ENCODE measurements at regions not wholly inside any gene's neighbourhood (a gene's known extent, or its start where the extent isn't known, plus 50 kb on each side); places are given as distances from the start of the nearest gene placed in this dataset.

DNA sequence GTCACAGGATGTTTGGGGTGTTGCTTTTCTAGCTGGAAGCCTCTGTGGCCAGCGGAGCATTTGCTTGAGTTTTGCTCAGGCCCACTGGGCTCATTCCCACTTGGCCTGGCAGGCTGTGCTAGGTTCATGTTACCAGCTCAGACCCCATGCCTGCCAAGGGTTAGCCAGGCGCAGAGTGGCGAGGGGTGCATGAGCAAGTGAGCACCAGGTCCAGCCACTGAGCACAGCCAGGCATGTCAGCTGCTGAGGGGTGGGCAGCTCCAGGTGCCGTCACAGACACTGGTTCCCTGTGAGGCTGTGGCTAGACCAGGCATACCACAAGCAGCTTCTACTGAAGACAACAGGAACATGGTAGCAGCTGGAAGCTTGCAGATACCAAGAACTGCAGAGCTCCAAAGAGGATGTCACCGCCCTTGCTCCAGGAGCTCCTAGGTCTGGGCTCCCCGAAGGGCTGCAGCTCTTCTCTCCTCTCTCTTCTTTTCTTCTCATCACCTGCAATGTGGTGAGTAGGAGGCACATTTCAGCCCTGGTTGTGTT, 52.0 kb upstream of the CYYR1 start:
- TF ChIP-seq POLR2A (IDR thresholded peaks at IDR 0.05; ENCODE audit: low read depth): no peak
- TF ChIP-seq, protein P1, sequence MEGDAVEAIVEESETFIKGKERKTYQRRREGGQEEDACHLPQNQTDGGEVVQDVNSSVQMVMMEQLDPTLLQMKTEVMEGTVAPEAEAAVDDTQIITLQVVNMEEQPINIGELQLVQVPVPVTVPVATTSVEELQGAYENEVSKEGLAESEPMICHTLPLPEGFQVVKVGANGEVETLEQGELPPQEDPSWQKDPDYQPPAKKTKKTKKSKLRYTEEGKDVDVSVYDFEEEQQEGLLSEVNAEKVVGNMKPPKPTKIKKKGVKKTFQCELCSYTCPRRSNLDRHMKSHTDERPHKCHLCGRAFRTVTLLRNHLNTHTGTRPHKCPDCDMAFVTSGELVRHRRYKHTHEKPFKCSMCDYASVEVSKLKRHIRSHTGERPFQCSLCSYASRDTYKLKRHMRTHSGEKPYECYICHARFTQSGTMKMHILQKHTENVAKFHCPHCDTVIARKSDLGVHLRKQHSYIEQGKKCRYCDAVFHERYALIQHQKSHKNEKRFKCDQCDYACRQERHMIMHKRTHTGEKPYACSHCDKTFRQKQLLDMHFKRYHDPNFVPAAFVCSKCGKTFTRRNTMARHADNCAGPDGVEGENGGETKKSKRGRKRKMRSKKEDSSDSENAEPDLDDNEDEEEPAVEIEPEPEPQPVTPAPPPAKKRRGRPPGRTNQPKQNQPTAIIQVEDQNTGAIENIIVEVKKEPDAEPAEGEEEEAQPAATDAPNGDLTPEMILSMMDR (IDR thresholded peaks at IDR 0.05): no peak
